ENCODE measurements at regions not wholly inside any gene's neighbourhood (a gene's known extent, or its start where the extent isn't known, plus 50 kb on each side); places are given as distances from the start of the nearest gene placed in this dataset.

DNA sequence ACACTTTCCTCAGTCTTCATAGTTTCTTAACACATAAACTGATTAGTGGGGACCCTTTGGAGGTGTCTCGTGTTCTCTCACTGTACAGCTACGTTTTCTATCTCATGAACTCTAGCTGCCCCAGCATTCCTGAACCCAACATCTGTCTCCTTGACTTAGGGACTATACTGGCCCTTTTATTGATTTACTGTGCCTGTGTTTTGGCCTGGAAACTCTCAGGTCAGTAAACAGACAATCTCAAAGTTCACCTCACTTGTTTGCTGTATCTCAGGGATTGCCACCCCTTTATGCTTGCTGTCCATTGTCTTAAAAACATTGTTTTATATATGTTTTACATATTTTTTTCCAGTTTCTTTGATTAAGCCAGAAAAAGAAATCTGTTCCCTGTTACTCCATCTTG, 222.8 kb downstream of the FAM170A start:
- TF ChIP-seq CTCF (optimal IDR thresholded peaks at IDR 0.05 in 1 of 3, IDR thresholded peaks at IDR 0.05 in 1 of 3, conservative IDR thresholded peaks at IDR 0.05 in 1 of 3; ENCODE audit: extremely low read depth in 1 of 3, insufficient read depth in 2 of 3, low read length in 3 of 3) (no peak), EZH2 (IDR thresholded peaks at IDR 0.05; ENCODE audit: low read length) (no peak)
